GM12873 (cell line): ENCODE measurements at regions not wholly inside any gene's neighbourhood (a gene's known extent, or its start where the extent isn't known, plus 50 kb on each side); places are given as distances from the start of the nearest gene placed in this dataset.

ENCODE experiments used
- CTCF ChIP-seq: IDR thresholded peaks from 2 replicates; pipeline ENCODE4 v1.5.1; 2012; ENCODE audit warnings: low read depth, mild to moderate bottlenecking, moderate library complexity, low read length, control low read depth; ENCODE audit not compliant: insufficient read depth; ENCODE audit errors: missing control alignments

- TF ChIP-seq CTCF = no peak
Measured at GRCh38 chr13:65803530-65804392, 1426.4 kb downstream of the PCDH9 start.

- no peak for TF ChIP-seq CTCF
Measured at GRCh38 chr13:65789815-65790214, 1440.3 kb downstream of the PCDH9 start.

- TF ChIP-seq CTCF = no peak
Measured at GRCh38 chr13:65787082-65787481, 1443.1 kb downstream of the PCDH9 start.

GRCh38 chr13:65784088-65784816 lies 1445.9 kb downstream of the PCDH9 start:
- TF ChIP-seq CTCF = no peak

- TF ChIP-seq CTCF = no peak
Measured at GRCh38 chr13:65783383-65783782, 1446.8 kb downstream of the PCDH9 start.

- no peak for TF ChIP-seq CTCF
Measured at GRCh38 chr13:65768545-65768944, 1461.6 kb downstream of the PCDH9 start.

- no peak for TF ChIP-seq CTCF
Measured at GRCh38 chr13:65763811-65764210, 1466.3 kb downstream of the PCDH9 start.
